ENCODE measurements at regions not wholly inside any gene's neighbourhood (a gene's known extent, or its start where the extent isn't known, plus 50 kb on each side); places are given as distances from the start of the nearest gene placed in this dataset.
"Not testable (repeated sequence)": the region's sequence is repeated elsewhere in the genome, so short reads cannot be mapped to it uniquely, and the experiment has no call there.

DNA sequence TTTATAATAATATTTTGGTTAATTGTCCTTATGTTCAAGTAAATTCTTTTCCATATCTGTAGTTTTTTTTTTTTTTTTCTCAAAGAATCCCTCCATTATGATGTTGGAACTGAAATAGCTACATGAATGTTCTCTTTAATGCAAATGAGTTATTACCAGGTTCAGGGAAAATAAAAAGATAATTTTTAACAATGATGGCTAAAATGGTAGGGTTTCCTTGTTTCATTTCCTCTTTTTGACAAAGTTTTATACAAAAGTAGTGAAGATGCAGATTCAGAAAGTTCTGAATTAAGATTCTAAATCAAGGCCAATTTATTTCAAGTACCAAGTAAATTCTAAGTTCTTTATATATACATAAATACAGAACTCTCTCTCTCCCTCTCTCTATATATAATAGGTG, 779.0 kb upstream of the INTU start:
- no peak for DNase-seq (ENCODE audit: low read depth)

DNA sequence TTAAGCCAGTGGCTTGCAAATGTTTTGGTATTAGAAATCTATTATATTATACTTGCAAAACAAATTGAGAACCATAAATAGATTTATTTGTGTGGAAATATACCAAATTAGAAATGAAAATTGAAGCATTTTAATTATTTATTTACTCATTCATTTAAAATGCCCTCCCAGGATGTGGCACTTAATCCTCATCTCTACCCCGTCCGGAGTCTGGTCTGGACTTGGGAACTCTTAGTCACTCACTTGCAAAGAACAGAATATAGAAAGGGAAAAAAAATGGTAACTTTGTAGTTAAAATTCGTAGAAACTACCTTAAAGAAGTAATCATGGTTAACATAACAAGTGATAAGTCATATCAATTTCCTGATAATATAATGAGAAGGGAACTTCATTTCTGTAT, 775.9 kb upstream of the INTU start:
- DNase-seq (ENCODE audit: low read depth), result no peak

DNA sequence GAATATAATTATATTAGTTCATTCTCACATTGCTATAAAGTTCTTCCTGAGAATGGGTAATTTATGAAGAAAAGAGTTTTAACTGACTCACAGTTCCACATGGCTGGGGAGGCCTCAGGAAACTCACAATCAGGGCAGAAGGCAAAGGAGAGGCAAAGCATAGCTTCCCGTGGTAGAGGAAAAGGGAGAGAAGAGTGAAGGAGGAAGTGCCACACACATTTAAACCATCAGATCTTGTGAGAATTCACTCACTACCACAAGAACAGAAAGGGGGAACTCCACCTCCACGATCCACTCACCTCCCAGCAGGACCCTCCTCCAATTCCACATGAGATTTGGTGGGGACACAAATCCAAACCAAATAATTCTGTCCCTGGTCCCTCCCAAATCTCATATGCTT, 773.4 kb upstream of the INTU start:
- no peak for DNase-seq (ENCODE audit: low read depth)

DNA sequence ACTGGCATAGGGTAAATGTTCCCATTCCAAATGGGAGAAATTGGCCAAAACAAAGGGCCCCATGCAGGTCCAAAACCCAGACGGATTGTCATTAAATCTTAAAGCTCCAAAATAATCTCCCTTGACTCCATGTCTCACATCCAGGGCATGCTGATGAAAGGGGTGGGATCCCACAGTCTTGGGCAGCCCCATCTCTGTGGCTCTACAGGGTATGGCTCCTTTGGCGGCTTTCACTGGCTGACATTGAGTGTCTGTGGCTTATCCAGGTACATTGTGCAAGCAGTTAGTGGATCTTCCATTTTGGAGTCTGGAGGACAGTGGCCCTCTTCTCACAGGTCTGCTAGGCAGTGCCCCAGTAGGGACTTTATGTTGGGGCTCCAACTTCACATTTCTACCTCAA, 772.9 kb upstream of the INTU start:
- DNase-seq (ENCODE audit: low read depth), result no peak

DNA sequence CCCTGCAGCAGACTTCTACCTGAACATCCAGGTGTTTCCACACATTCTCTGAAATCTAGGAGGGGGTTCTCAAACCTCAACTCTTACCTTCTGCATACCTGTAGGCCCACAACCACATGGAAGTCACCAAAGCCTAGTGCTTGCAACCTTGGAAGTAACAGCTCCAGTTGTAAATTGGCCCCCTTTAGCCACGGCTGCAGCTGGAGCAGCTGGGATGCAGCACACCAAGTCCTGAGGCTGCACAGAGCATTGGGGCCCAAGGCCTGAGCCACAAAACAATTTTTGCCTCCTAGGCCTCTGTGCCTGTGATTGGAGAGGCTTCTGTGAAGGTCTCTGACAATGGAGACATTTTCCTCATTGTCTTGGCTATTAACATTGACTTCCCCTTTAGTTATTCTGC, 772.4 kb upstream of the INTU start:
- DNase-seq (ENCODE audit: low read depth), result no peak

DNA sequence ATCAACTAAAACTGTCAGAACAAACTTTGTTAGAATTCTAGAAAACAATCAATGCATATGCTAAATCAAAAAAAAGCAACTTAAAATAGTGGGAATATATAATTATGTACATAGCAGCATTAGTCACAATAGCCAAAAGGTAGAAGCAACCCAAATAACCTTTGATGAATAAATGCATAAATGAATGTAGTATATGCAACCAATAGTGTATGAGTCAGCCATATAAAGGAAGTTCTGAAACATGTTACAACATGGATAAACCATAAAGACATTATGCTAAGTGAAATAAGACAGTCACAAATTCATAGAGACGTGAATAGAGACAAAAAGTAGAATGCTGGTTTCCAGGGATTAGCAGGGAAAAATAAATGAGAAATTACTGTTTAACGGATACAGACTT, 762.8 kb upstream of the INTU start:
- DNase-seq (ENCODE audit: low read depth), result no peak

DNA sequence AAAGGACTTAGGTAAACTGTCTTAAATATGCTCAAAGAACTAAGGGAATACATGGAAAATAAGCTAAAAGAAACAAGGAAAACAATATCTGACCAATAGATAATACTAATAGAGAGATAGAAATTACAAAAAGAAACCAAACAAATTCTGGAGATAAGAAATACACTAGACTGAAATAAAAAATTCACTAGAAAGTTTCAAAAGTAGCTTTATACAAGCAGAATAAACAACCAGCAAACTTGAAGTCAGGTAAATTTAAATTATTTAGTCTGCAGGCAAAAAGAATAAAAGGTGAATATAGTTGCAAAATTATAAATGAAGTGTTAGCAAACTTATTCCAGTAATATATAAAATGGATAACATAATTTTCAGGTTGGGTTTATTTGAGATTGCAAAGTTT, 760.9 kb upstream of the INTU start:
- no peak for DNase-seq (ENCODE audit: low read depth)

DNA sequence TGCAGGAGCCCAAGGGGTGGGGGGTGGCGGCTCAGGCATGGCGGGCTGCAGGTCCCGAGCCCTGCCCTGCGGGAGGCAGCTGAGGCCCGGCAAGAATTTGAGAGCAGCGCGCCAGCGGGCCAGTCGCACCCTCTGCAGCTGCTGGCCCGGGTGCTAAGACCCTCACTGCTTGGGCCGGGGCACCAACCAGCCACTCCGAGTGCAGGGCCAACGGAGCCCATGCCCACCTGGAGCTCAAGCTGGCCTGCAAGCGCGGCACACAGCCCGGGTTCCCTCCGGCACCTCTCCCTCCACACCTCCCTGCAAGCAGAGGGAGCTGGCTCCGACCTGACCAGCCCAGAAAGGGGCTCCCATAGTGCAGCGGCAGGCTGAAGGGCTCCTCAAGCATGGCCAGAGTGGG, 758.2 kb upstream of the INTU start:
- DNase-seq (ENCODE audit: low read depth), result no peak

DNA sequence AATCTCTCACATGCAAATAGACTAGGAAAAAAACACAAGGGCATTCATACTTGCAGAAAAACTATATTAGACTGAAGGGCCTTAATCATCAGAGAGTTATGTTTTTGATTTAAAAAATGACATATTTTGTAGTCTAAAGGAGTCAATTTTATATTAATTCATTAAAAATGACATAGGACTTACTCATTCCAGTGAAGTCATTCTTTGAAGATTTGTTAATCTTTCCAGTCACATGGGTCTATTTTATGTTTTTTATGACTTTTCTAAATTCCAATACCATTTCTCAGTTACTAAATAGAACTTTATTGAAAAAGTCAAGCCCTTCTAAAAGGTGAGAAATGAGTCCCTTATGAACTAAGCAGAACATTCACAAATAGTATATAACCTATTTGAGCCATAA, 743.8 kb upstream of the INTU start:
- peak; percentile 23 for DNase-seq (ENCODE audit: low read depth)

DNA sequence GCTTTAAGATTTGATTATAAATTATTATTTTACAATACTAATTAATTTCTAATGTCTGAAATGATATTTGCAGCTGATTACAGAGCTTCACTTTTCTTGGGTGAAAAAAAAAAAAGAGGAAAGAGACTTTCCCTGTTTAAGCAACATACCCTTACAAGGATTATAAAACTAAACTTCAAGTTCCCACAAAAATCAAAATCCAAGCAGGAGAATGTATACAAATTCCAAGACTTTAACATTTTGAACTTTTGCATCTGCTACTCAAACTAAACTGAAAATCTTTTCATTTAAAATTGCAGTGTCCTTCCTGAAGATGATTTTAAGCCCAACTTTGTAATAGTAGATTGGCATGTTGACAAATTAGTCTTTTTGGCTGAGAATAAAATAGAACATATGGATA, 742.4 kb upstream of the INTU start:
- no peak for DNase-seq (ENCODE audit: low read depth)

DNA sequence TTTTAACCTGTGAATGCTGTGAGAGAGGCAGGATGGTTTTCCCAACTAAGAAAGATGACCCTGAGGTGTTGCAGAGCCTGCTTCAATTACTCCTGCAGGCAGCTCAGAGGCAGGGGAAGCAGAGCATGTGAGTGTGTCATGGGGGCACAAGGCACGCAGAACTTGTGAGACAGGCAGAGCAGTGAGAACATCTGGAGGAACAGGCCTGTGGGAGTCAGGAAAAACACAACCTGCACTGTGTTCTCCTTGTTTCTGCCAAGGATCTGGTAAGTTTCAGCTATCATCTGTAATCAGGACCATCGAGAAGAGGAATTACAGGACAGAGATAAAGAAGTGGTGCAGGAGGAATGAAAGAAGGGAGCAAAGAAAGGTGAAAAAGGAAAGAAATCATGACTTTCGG, 741.8 kb upstream of the INTU start:
- no peak for DNase-seq (ENCODE audit: low read depth)

DNA sequence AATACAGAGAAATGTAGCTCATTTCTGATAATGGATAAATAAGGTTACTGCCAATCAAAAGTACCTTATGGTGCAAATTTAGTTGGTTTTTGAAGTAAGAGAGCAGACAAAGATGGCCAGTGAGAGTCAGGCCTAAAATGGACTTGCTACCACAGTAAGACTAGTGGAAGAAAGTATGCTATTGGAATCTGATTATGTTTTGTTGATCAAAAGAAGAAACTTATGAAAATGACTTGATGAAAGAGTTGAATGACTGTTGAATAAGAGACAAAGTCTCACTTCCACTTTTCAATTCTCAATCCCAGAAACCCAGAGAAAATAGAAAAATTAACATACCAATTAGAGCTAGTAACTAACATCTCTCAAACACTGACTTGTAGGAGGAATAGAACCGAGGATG, 737.8 kb upstream of the INTU start:
- DNase-seq (ENCODE audit: low read depth), result no peak

DNA sequence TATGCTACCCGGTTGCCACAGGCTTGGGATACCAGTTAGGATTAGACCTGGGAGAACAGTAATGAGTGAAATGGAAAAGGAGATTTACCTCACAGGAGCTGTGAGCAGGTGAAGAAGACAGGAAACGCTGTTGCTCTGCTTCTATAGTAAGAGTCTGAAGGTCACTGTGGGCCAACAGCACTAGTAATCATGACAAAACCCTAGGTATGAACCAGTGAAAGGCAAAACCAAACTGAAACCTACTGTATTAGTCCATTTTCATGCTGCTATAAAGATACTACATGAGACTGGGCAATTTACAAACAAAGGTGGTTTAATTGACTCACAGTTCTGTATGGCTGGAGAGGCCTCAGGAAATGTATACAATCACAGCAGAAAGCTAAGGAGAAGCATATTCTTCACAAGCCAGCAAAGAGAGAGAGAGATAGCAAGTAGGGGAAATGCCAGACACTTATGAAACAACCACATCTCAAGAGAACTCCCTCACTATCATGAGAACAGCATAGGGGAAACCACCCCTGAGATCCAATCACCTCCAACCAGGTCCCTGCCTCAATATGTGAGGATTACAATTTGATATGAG, 736.7 kb upstream of the INTU start:
- DNase-seq (ENCODE audit: low read depth), result no peak

DNA sequence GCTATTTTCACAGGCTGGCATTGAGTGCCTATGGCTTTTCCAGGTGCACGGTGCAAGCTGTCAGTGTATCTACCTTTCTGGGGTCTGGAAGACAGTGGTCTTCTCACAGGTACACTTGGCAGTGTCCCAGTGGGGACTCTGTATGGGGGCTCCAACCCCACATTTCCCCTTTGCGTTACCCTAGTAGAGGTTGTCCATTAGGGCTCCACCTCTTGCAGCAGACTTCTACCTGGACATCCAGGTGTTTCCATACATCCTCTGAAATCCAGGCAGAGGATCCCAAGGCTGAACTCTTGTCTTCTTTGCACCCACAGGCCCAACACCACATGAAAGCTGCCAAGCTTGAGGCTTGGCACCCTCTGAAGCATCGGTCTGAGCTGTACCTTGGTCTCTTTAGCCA, 735.7 kb upstream of the INTU start:
- DNase-seq (ENCODE audit: low read depth), result no peak

DNA sequence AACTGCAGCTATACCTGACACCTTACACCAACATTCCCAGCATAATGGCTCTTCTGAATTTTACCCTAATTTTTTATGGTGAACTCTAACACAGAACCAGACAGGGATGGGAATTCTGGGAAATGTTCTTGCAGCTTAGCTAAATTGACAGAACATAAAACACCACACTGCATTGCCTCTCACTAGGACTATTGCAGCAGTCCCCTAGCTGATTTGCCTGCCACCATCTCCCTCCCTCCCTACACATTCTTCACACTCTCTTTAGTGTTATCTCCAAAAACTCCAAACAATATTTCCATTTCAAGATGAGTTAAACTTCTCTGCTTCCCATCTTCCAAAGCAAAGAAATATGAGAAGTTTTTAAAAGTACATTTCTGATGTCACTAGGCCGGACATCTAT, 733.9 kb upstream of the INTU start:
- DNase-seq (ENCODE audit: low read depth), result no peak

DNA sequence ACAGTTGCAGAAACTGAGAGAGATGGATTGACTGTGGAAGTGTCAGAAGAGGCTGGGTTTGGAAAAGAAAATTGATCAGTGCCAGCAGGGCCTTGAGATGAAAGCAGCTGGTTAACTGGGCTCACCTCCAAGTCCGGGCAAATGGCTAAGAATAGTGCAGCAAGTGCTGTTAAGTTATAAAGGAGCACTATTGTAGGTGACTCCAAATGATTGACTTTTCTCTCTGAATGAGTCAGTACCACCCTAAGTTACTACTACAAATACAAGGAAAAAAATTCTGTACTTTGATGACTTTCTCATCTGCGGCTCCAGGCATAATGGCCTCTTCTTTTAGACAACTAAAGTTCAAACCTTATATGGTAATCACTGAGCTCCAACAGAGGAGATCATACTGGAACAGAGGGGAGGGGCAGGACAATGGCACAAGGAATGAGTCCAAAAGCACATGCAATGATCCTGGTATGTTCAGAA, 733.4 kb upstream of the INTU start:
- peak; percentile 79 for DNase-seq (ENCODE audit: low read depth)

DNA sequence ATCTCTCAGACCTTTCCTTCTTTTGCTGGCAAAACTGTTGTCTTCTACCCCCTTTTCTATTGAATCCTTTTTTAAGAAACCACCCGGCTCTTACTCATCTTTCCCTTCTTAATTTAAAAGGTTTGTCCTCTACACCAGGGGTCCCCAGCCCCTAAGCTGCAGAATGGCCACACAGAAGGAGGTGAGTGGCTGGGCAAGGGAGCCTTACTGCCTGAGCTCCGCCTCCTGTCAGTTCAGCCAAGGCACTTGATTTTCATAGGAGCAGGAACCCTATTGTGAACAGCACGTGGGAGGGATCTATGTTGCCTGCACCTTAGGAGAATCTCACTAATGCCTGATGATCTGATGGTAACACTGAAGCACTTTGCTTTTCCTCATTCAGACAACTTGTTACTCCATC, 726.3 kb upstream of the INTU start:
- no peak for DNase-seq (ENCODE audit: low read depth)

DNA sequence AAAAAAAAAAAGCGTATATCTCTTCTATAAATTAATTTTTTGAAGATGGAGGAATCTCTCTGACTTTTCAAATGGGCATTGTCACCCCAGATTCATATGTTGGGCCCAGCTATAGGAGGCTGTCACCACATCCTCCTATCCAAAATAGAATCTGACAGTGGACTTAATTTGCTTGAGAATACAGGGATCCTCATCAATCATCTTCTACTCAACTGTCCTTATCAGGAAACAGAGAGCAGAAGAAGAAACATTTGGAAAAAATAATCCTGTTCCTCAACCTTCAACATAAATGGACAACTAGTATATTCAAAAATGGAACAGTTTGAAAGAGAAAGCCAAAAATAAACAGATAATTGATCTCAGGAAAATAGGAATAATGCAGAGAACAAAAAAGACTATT, 725.4 kb upstream of the INTU start:
- no peak for DNase-seq (ENCODE audit: low read depth)

DNA sequence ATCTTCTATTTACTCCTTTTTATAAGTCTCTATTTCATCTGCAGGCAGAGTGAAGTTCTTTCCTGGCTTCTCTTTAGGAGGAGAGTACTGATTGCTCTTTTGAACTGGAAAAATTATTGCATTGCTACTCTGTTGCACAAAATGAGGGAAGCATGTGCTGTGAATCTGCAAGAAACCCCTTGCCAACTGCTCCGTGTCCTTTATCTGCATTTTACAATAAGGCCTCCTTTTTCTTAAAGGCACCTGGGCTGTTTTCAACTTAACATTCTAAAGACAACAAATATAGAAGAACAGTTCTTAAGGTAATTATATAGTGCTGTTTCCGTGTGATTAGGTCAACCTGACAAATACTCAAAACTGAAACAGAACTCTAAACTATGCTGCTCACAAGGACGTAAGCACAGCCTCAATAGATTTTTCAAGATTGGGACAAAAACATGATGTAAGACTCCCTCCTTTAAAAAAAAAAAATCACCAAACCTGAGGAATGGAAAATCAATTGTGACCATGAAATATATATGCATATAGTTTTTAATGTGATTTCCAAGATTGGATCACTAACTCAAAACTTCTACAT, 716.6 kb upstream of the INTU start:
- no peak for DNase-seq (ENCODE audit: low read depth)

DNA sequence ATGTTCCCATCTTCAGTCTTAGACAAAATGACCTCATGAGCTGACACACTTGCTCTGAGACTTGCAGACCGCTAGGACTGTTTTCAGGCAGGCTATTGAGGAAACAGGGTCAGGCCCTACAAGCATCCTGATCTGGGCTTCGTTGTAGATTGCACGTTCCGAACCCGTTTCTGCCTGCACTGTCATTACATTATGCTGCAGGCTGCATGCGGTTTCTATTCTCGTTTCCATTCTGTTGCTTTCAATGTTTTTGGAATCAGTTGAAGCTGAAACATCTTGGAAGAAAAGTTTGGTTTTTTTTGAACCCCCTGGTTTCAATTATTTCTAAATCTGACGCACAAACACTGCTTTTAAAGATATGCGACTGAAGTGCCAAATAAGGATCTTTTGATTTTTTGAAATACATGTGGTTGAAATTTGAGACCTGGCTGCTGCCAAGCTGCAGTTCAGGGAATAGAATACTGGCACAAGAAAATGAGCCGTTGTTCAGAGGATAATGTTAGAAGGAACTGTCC, 716.1 kb upstream of the INTU start:
- DNase-seq (ENCODE audit: low read depth), result no peak

DNA sequence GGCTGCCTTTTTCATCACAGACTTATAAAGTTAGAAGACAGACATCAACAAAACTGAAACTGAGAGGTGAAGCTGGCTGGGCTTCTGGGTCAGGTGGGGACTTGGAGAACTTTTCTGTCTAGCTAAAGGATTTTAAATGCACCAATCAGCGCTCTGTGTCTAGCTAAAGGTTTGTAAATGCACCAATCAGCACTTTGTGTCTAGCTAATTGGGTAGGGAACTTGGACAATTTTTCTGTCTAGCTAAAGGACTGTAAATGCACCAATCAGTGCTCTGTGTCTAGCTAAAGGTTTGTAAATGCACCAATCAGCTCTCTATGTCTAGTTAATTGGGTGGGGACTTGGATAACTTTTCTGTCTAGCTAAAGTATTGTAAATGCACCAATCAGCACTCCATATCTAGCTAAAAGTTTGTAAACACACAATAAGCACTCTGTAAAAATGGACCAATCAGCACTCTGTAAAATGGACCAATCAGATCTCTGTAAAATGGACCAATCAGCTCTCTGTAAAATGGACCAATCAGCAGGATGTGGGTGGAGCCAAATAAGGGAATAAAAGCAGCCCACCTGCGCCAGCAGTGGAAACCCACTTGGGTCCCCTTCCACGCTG, 710.3 kb upstream of the INTU start:
- not testable (repeated sequence) for DNase-seq (ENCODE audit: low read depth)

DNA sequence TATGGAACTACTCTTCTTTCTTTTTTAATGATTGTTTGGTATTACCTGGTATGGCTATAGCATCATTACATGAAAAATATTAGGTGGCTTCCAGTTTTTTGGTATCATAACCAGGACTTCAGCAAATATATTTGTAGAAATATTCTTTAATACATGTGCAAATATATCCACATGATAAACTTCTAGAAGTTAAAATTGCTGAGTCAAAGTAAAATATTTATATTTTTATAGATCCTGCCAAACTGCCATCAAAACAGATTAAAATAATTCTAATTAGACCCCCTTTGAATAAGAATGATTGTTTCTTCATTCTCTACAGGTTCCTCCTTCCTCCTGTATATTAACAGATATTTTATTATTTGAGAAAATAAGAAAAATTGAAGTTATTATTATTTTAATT, 708.5 kb upstream of the INTU start:
- DNase-seq (ENCODE audit: low read depth), result no peak

DNA sequence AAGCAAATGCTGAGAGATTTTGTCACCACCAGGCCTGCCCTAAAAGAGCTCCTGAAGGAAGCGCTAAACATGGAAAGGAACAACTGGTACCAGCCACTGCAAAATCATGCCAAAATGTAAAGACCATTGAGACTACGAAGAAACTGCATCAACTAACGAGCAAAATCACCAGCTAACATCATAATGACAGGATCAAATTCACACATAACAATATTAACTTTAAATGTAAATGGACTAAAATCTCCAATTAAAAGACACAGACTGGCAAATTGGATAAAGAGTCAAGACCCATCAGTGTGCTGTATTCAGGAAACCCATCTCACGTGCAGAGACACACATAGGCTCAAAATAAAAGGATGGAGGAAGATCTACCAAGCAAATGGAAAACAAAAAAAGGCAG, 702.7 kb upstream of the INTU start:
- not testable (repeated sequence) for DNase-seq (ENCODE audit: low read depth)

DNA sequence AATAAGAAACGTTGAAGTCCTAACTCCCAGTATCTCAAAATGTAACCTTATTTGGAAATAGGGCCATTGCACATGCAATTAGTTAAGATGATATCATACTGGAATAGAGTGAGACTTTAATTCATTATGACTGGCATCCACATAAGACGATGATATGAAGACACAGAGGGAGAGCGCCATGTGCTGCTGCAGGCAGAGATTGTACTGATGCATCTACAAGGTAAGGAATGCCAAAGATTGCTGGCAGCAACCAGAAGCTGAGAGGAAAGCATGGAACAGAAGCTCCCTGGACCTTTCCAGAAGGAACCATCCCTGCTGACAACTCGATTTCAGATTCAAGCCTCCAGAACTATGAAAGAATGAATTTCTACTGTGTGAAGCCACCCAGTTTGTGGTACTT, 697.0 kb upstream of the INTU start:
- no peak for DNase-seq (ENCODE audit: low read depth)

Data from GM04504 (cell line).